ENCODE measurements at regions not wholly inside any gene's neighbourhood (a gene's known extent, or its start where the extent isn't known, plus 50 kb on each side); places are given as distances from the start of the nearest gene placed in this dataset.

- H4K20me1 ChIP-seq (ENCODE audit: insufficient read depth, low read depth, low read length) = no peaks in the 10 kb centered on the region
- H3K79me2 ChIP-seq (ENCODE audit: low read length) = no peaks in the 10 kb centered on the region
- no peaks in the 10 kb centered on the region for H3K9me3 ChIP-seq (ENCODE audit: low read length)
- H3K27ac ChIP-seq (ENCODE audit: low read length) = no peak overlapping the region
- no peak for DNase-seq
- no peaks in the 10 kb centered on the region for H3K36me3 ChIP-seq (ENCODE audit: insufficient read depth, low read length)
- H3K9ac ChIP-seq (ENCODE audit: low read length) = no peak overlapping the region
- H3K4me3 ChIP-seq (ENCODE audit: low read length) = no peak overlapping the region
- no peaks in the 10 kb centered on the region for H3K27me3 ChIP-seq (ENCODE audit: low read length)
- no peaks in the 10 kb centered on the region for H3K4me1 ChIP-seq (ENCODE audit: low read length)
- no peaks in the 10 kb centered on the region for H3K9me2 ChIP-seq (replicated peaks; ENCODE audit: insufficient read depth, low read length)
- H2AFZ ChIP-seq (ENCODE audit: low read length) = no peak overlapping the region
- H3K4me2 ChIP-seq (ENCODE audit: low read depth, low read length, poor library complexity, severe bottlenecking) = no peak overlapping the region
Measured at GRCh38 chr16:24440306-24440705, 99.1 kb upstream of the RBBP6 start.

GRCh38 chr16:24442631-24443030 lies 96.7 kb upstream of the RBBP6 start:
- H3K27ac ChIP-seq (ENCODE audit: low read length) = no peak overlapping the region
- DNase-seq = no peak
- H3K36me3 ChIP-seq (ENCODE audit: insufficient read depth, low read length) = no peaks in the 10 kb centered on the region
- no peaks in the 10 kb centered on the region for H3K79me2 ChIP-seq (ENCODE audit: low read length)
- no peaks in the 10 kb centered on the region for H3K9me3 ChIP-seq (ENCODE audit: low read length)
- H3K4me1 ChIP-seq (ENCODE audit: low read length) = no peaks in the 10 kb centered on the region
- H3K4me3 ChIP-seq (ENCODE audit: low read length) = no peak overlapping the region
- H2AFZ ChIP-seq (ENCODE audit: low read length) = no peak overlapping the region
- no peaks in the 10 kb centered on the region for H3K27me3 ChIP-seq (ENCODE audit: low read length)
- no peaks in the 10 kb centered on the region for H3K9me2 ChIP-seq (replicated peaks; ENCODE audit: insufficient read depth, low read length)
- no peak overlapping the region for H3K9ac ChIP-seq (ENCODE audit: low read length)
- H3K4me2 ChIP-seq (ENCODE audit: low read depth, low read length, poor library complexity, severe bottlenecking) = no peak overlapping the region
- H4K20me1 ChIP-seq (ENCODE audit: insufficient read depth, low read depth, low read length) = no peaks in the 10 kb centered on the region

GRCh38 chr16:24445216-24445615 lies 94.2 kb upstream of the RBBP6 start:
- H3K4me2 ChIP-seq (ENCODE audit: low read depth, low read length, poor library complexity, severe bottlenecking) = no peak overlapping the region
- no peaks in the 10 kb centered on the region for H3K36me3 ChIP-seq (ENCODE audit: insufficient read depth, low read length)
- H3K9me2 ChIP-seq (replicated peaks; ENCODE audit: insufficient read depth, low read length) = no peaks in the 10 kb centered on the region
- H4K20me1 ChIP-seq (ENCODE audit: insufficient read depth, low read depth, low read length) = no peaks in the 10 kb centered on the region
- no peak overlapping the region for H2AFZ ChIP-seq (ENCODE audit: low read length)
- H3K4me1 ChIP-seq (ENCODE audit: low read length) = no peaks in the 10 kb centered on the region
- no peak overlapping the region for H3K4me3 ChIP-seq (ENCODE audit: low read length)
- H3K27me3 ChIP-seq (ENCODE audit: low read length) = no peaks in the 10 kb centered on the region
- no peak for DNase-seq
- H3K27ac ChIP-seq (ENCODE audit: low read length) = no peak overlapping the region
- no peaks in the 10 kb centered on the region for H3K79me2 ChIP-seq (ENCODE audit: low read length)
- H3K9me3 ChIP-seq (ENCODE audit: low read length) = no peaks in the 10 kb centered on the region
- H3K9ac ChIP-seq (ENCODE audit: low read length) = no peak overlapping the region

- no peaks in the 10 kb centered on the region for H3K36me3 ChIP-seq (ENCODE audit: insufficient read depth, low read length)
Measured at GRCh38 chr16:24446189-24446588, 93.2 kb upstream of the RBBP6 start.

GRCh38 chr16:24452724-24453123 lies 86.6 kb upstream of the RBBP6 start:
- DNase-seq = no peak
- H3K9me2 ChIP-seq (replicated peaks; ENCODE audit: insufficient read depth, low read length) = no peaks in the 10 kb centered on the region

More at GRCh38 chr16:24446189-24446588, 93.2 kb upstream of the RBBP6 start:
- Histone ChIP-seq H3K9me2 (replicated peaks; ENCODE audit: insufficient read depth, low read length) (no peaks in the 10 kb centered on the region), H2AFZ (ENCODE audit: low read length) (no peak overlapping the region), H3K79me2 (ENCODE audit: low read length) (no peaks in the 10 kb centered on the region), H4K20me1 (ENCODE audit: insufficient read depth, low read depth, low read length) (no peaks in the 10 kb centered on the region), H3K9ac (ENCODE audit: low read length) (no peak overlapping the region), H3K27ac (ENCODE audit: low read length) (no peak overlapping the region), H3K4me1 (ENCODE audit: low read length) (no peaks in the 10 kb centered on the region), H3K4me3 (ENCODE audit: low read length) (no peak overlapping the region), H3K4me2 (ENCODE audit: low read depth, low read length, poor library complexity, severe bottlenecking) (no peak overlapping the region), H3K9me3 (ENCODE audit: low read length) (no peaks in the 10 kb centered on the region), H3K27me3 (ENCODE audit: low read length) (no peaks in the 10 kb centered on the region)
- no peak for DNase-seq

GRCh38 chr16:24463196-24463945 lies 76.0 kb upstream of the RBBP6 start:
- H3K27me3 ChIP-seq (ENCODE audit: low read length) = no peaks in the 10 kb centered on the region
- H3K79me2 ChIP-seq (ENCODE audit: low read length) = no peaks in the 10 kb centered on the region
- H3K4me1 ChIP-seq (ENCODE audit: low read length) = no peaks in the 10 kb centered on the region
- H3K36me3 ChIP-seq (ENCODE audit: insufficient read depth, low read length) = no peaks in the 10 kb centered on the region
- H3K9ac ChIP-seq (ENCODE audit: low read length) = no peak overlapping the region
- H3K9me2 ChIP-seq (replicated peaks; ENCODE audit: insufficient read depth, low read length) = no peaks in the 10 kb centered on the region
- H3K27ac ChIP-seq (ENCODE audit: low read length) = no peak overlapping the region
- H2AFZ ChIP-seq (ENCODE audit: low read length) = no peak overlapping the region
- no peaks in the 10 kb centered on the region for H3K9me3 ChIP-seq (ENCODE audit: low read length)
- no peaks in the 10 kb centered on the region for H4K20me1 ChIP-seq (ENCODE audit: insufficient read depth, low read depth, low read length)
- no peak for DNase-seq
- H3K4me3 ChIP-seq (ENCODE audit: low read length) = no peak overlapping the region
- H3K4me2 ChIP-seq (ENCODE audit: low read depth, low read length, poor library complexity, severe bottlenecking) = no peak overlapping the region

More at GRCh38 chr16:24452724-24453123, 86.6 kb upstream of the RBBP6 start:
- H3K27me3 ChIP-seq (ENCODE audit: low read length) = no peaks in the 10 kb centered on the region
- no peaks in the 10 kb centered on the region for H3K9me3 ChIP-seq (ENCODE audit: low read length)
- no peak overlapping the region for H2AFZ ChIP-seq (ENCODE audit: low read length)
- no peaks in the 10 kb centered on the region for H3K36me3 ChIP-seq (ENCODE audit: insufficient read depth, low read length)
- H3K27ac ChIP-seq (ENCODE audit: low read length) = no peak overlapping the region
- no peaks in the 10 kb centered on the region for H3K4me1 ChIP-seq (ENCODE audit: low read length)
- no peaks in the 10 kb centered on the region for H4K20me1 ChIP-seq (ENCODE audit: insufficient read depth, low read depth, low read length)
- H3K4me3 ChIP-seq (ENCODE audit: low read length) = no peak overlapping the region
- no peak overlapping the region for H3K9ac ChIP-seq (ENCODE audit: low read length)
- H3K4me2 ChIP-seq (ENCODE audit: low read depth, low read length, poor library complexity, severe bottlenecking) = no peak overlapping the region
- H3K79me2 ChIP-seq (ENCODE audit: low read length) = no peaks in the 10 kb centered on the region

GRCh38 chr16:24471561-24472350 lies 67.6 kb upstream of the RBBP6 start:
- Histone ChIP-seq H3K4me3 (ENCODE audit: low read length) (no peak overlapping the region), H3K9ac (ENCODE audit: low read length) (no peak overlapping the region), H3K9me3 (ENCODE audit: low read length) (no peaks in the 10 kb centered on the region), H3K27me3 (ENCODE audit: low read length) (no peaks in the 10 kb centered on the region), H3K27ac (ENCODE audit: low read length) (no peak overlapping the region), H3K36me3 (ENCODE audit: insufficient read depth, low read length) (no peaks in the 10 kb centered on the region), H3K9me2 (replicated peaks; ENCODE audit: insufficient read depth, low read length) (no peaks in the 10 kb centered on the region), H2AFZ (ENCODE audit: low read length) (no peak overlapping the region), H4K20me1 (ENCODE audit: insufficient read depth, low read depth, low read length) (no peaks in the 10 kb centered on the region), H3K4me2 (ENCODE audit: low read depth, low read length, poor library complexity, severe bottlenecking) (no peak overlapping the region), H3K79me2 (ENCODE audit: low read length) (no peaks in the 10 kb centered on the region), H3K4me1 (ENCODE audit: low read length) (no peaks in the 10 kb centered on the region)
- no peak for DNase-seq

GRCh38 chr16:24477492-24477891 lies 61.9 kb upstream of the RBBP6 start:
- Histone ChIP-seq H3K4me1 (ENCODE audit: low read length) (peaks cover 25% of the 10 kb centered on the region), H3K4me2 (ENCODE audit: low read depth, low read length, poor library complexity, severe bottlenecking) (peak overlapping the region; percentile 18), H3K27me3 (ENCODE audit: low read length) (no peaks in the 10 kb centered on the region), H3K9ac (ENCODE audit: low read length) (no peak overlapping the region), H2AFZ (ENCODE audit: low read length) (no peak overlapping the region), H3K9me3 (ENCODE audit: low read length) (no peaks in the 10 kb centered on the region), H3K36me3 (ENCODE audit: insufficient read depth, low read length) (no peaks in the 10 kb centered on the region), H3K27ac (ENCODE audit: low read length) (no peak overlapping the region), H3K9me2 (replicated peaks; ENCODE audit: insufficient read depth, low read length) (no peaks in the 10 kb centered on the region), H3K4me3 (ENCODE audit: low read length) (no peak overlapping the region), H3K79me2 (ENCODE audit: low read length) (no peaks in the 10 kb centered on the region), H4K20me1 (ENCODE audit: insufficient read depth, low read depth, low read length) (no peaks in the 10 kb centered on the region)
- DNase-seq = no peak
